WTC11 (cell line): ENCODE measurements at regions not wholly inside any gene's neighbourhood (a gene's known extent, or its start where the extent isn't known, plus 50 kb on each side); places are given as distances from the start of the nearest gene placed in this dataset.

Source experiments
- ATAC-seq: fragments of 200-7000 bp; cut with Tn5 transposase; 2 replicates; pipeline ENCODE4 v1.10.0; 2021; ENCODE audit warnings: mild to moderate bottlenecking, moderate library complexity
- CTCF ChIA-PET: fragments of 300-600 bp; sonication (Branson Sonifier 250); formaldehyde crosslinking; loops from one replicate; lab custom pipeline; 2021; ENCODE audit warnings: antibody characterized with exemption; lab: Charles Lee
- POLR2A ChIA-PET: fragments of 350-600 bp; sonication (Branson Sonifier 250); formaldehyde crosslinking; loops from one replicate; lab custom pipeline; 2021; ENCODE audit warnings: antibody characterized with exemption; lab: Charles Lee
- DNase-seq: peaks from one replicate; pipeline ENCODE4 v3.0.0; 2021; ENCODE audit warnings: low spot score
- H3K27ac Mint-ChIP-seq: 2 replicates; pipeline ENCODE4 v1.8.0; 2021; ENCODE audit warnings: mixed read lengths
- H3K27me3 Mint-ChIP-seq: 2 replicates; pipeline ENCODE4 v1.8.0; 2021; ENCODE audit warnings: low read depth, mild to moderate bottlenecking, moderate library complexity, mixed read lengths
- H3K36me3 Mint-ChIP-seq: 2 replicates; pipeline ENCODE4 v1.8.0; 2021; ENCODE audit warnings: mixed read lengths
- H3K4me1 Mint-ChIP-seq: 2 replicates; pipeline ENCODE4 v1.8.0; 2022; ENCODE audit warnings: mixed read lengths
- H3K4me3 Mint-ChIP-seq: 2 replicates; pipeline ENCODE4 v1.8.0; 2021; ENCODE audit warnings: mild to moderate bottlenecking, moderate library complexity, mixed read lengths
- H3K9me3 Mint-ChIP-seq: 2 replicates; pipeline ENCODE4 v1.8.0; 2021; ENCODE audit warnings: mixed read lengths
- AFF4 ChIP-seq: sonication (generic); formaldehyde crosslinking; IDR thresholded peaks from 2 replicates; pipeline ENCODE4 v1.8.1; 2023; ENCODE audit warnings: mild to moderate bottlenecking, missing genetic modification reagents, borderline replicate concordance
- CREM ChIP-seq: sonication (generic); formaldehyde crosslinking; IDR thresholded peaks from 2 replicates; pipeline ENCODE4 v1.8.1; 2022; ENCODE audit warnings: mild to moderate bottlenecking, missing genetic modification reagents, moderate library complexity
- E2F1 ChIP-seq: sonication (generic); formaldehyde crosslinking; IDR thresholded peaks from 2 replicates; pipeline ENCODE4 v1.8.0; 2022; ENCODE audit warnings: mild to moderate bottlenecking, missing genetic modification reagents
- IRF1 ChIP-seq: sonication (generic); formaldehyde crosslinking; IDR thresholded peaks from 2 replicates; pipeline ENCODE4 v1.8.0; 2023; ENCODE audit warnings: missing genetic modification reagents
- KAT7 ChIP-seq: sonication (generic); formaldehyde crosslinking; IDR thresholded peaks from 2 replicates; pipeline ENCODE4 v1.8.1; 2023; ENCODE audit warnings: missing genetic modification reagents, mild to moderate bottlenecking, borderline replicate concordance
- PREB ChIP-seq: sonication (generic); formaldehyde crosslinking; IDR thresholded peaks from 2 replicates; pipeline ENCODE4 v1.8.1; 2022; ENCODE audit warnings: mild to moderate bottlenecking, missing genetic modification reagents, moderate library complexity, borderline replicate concordance
- TEAD1 ChIP-seq: sonication (generic); formaldehyde crosslinking; IDR thresholded peaks from 2 replicates; pipeline ENCODE4 v1.8.0; 2022; ENCODE audit warnings: mild to moderate bottlenecking, missing genetic modification reagents
- TP53 ChIP-seq: sonication (generic); formaldehyde crosslinking; IDR thresholded peaks from 2 replicates; pipeline ENCODE4 v1.8.1; 2023; ENCODE audit warnings: mild to moderate bottlenecking, missing genetic modification reagents
- ZBTB43 ChIP-seq: sonication (generic); formaldehyde crosslinking; IDR thresholded peaks from 2 replicates; pipeline ENCODE4 v1.8.1; 2023; ENCODE audit warnings: mild to moderate bottlenecking, missing genetic modification reagents
- ZNF396 ChIP-seq: fragments of 250-450 bp; sonication (Bioruptor Pico); IDR thresholded peaks from 2 replicates; pipeline ENCODE4 v1.8.0; 2021; ENCODE audit warnings: mild to moderate bottlenecking, moderate library complexity, borderline replicate concordance
- ZNF416 ChIP-seq: fragments of 250-450 bp; sonication (Bioruptor Pico); IDR thresholded peaks from 2 replicates; pipeline ENCODE4 v1.9.0; 2021; ENCODE audit warnings: mild to moderate bottlenecking, inconsistent platforms
- TF ChIP-seq, protein P1 (sequence below): sonication (generic); formaldehyde crosslinking; conservative IDR thresholded peaks from 2 replicates; pipeline ENCODE4 v1.8.1; 2022; ENCODE audit warnings: mild to moderate bottlenecking, missing genetic modification reagents

DNA sequence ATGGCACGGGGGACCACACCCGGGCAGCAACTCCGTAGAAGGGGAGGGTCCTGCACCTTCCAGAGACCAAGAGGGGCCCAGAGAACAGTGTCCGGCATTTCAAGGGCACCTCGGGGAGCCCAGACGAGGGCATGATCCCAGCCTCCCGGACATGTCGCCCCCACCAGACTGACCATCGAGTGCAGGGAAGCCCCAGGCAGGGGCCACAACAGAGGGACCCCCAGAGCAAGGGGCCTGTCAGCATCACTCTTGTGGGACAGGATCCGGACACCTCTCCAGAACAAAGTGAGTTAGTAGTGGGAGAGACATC lies 50.4 kb upstream of the CTDP1 start (continued):
- no peak for TF ChIP-seq KAT7 (CRISPR knock-in tag)

DNA sequence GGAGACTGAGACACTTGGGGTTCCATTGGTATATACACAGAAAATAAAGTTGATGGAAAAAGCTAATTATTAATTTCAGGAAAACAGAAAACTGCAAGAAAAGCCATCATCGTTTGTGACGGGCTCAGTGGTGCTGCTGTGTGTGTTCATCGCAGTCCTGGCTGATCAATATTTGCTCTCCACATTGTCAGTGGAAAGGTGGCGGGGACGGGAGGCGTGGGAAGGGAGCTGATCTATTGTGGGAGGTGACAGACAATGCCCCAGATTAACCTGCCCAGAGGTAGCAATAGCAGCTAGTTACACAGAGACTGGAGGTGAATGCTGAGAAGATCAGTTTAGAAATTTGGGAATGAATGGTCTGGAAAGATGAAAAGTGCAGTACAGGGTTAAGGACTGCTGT lies 50.0 kb upstream of the CTDP1 start:
- CTCF ChIA-PET: no interaction called here
- ATAC-seq (no peak), DNase-seq (no peak)
- Mint-ChIP-seq H3K4me3 (no peak overlapping the region), H3K9me3 (peaks cover 11% of the 10 kb centered on the region), H3K27me3 (no peaks in the 10 kb centered on the region), H3K36me3 (peaks cover 11% of the 10 kb centered on the region), H3K4me1 (peaks cover 6% of the 10 kb centered on the region; the same call in 1 of the 2 replicates), H3K27ac (no peak overlapping the region)
- TF ChIP-seq CREM (no peak), ZNF416 (no peak), AFF4 (CRISPR knock-in tag) (no peak), ZNF396 (CRISPR knock-in tag) (no peak), ZBTB43 (CRISPR knock-in tag) (no peak), E2F1 (no peak), PREB (CRISPR knock-in tag) (no peak), TP53 (no peak), KAT7 (CRISPR knock-in tag) (no peak), IRF1 (no peak), TEAD1 (no peak)
- TF ChIP-seq, protein P1, sequence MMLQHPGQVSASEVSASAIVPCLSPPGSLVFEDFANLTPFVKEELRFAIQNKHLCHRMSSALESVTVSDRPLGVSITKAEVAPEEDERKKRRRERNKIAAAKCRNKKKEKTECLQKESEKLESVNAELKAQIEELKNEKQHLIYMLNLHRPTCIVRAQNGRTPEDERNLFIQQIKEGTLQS: no peak
- POLR2A ChIA-PET: no interaction called here
